HEK293 (cell line): ENCODE measurements at regions not wholly inside any gene's neighbourhood (a gene's known extent, or its start where the extent isn't known, plus 50 kb on each side); places are given as distances from the start of the nearest gene placed in this dataset.

Experiments
- CTCF ChIA-PET: fragments of 350-600 bp; formaldehyde crosslinking; extraction: SDS; loops from one replicate; lab custom pipeline; 2021; ENCODE audit warnings: antibody characterized with exemption; lab: Yijun Ruan, JAX
- POLR2A ChIA-PET: fragments of 300-600 bp; formaldehyde crosslinking; extraction: SDS; loops from one replicate; lab custom pipeline; 2020; ENCODE audit warnings: antibody characterized with exemption, inconsistent platforms; lab: Yijun Ruan, JAX
- H3K27ac ChIP-seq: fragments of 200-500 bp; sonication (Bioruptor generic); 2 replicates; pipeline ENCODE4 v1.5.1; 2014; ENCODE audit warnings: low read depth, low read length, control low read depth, inconsistent platforms; ENCODE audit errors: extremely low read depth
- H3K36me3 ChIP-seq, 2 experiments: fragments of 200-500 bp in 1 of 2; sonication (Bioruptor generic) in 1 of 2; 1 replicate in 1 of 2; 2 replicates in 1 of 2; pipeline ENCODE4 v1.5.1; 2014 to 2017; ENCODE audit warnings: inconsistent platforms in 2 of 2, low read length in 2 of 2; ENCODE audit not compliant: control insufficient read depth in 2 of 2, insufficient read depth in 1 of 2
- H3K4me1 ChIP-seq: fragments of 200-500 bp; sonication (Bioruptor generic); 2 replicates; pipeline ENCODE4 v1.5.1; 2014; ENCODE audit warnings: mild to moderate bottlenecking, low read length, inconsistent platforms; ENCODE audit not compliant: control insufficient read depth, insufficient read depth
- H3K4me3 ChIP-seq: 2 replicates; pipeline ENCODE4 v1.5.1; 2011; ENCODE audit warnings: low read depth, mild to moderate bottlenecking, control low read depth, low read length, moderate library complexity
- H3K9me3 ChIP-seq: fragments of 200-500 bp; sonication (Bioruptor generic); 2 replicates; pipeline ENCODE4 v1.5.1; 2014; ENCODE audit warnings: low read depth, low read length, inconsistent platforms; ENCODE audit not compliant: control insufficient read depth, insufficient read depth
- EGR2 ChIP-seq: fragments of 450-650 bp; formaldehyde crosslinking; IDR thresholded peaks from 2 replicates; pipeline ENCODE4 v1.5.1; 2016; ENCODE audit warnings: low read depth, missing biosample characterization, missing genetic modification characterization
- GFI1B ChIP-seq: fragments of 450-650 bp; formaldehyde crosslinking; IDR thresholded peaks from 2 replicates; pipeline ENCODE4 v1.5.1; 2016; ENCODE audit warnings: missing biosample characterization, missing genetic modification characterization
- GLIS1 ChIP-seq: fragments of 450-650 bp; formaldehyde crosslinking; IDR thresholded peaks from 2 replicates; pipeline ENCODE4 v1.5.1; 2016; ENCODE audit warnings: missing biosample characterization, missing genetic modification characterization
- MZF1 ChIP-seq: fragments of 450-650 bp; formaldehyde crosslinking; IDR thresholded peaks from 2 replicates; pipeline ENCODE4 v1.5.1; 2017; ENCODE audit warnings: missing biosample characterization, missing genetic modification characterization, borderline replicate concordance
- SETDB1 ChIP-seq: IDR thresholded peaks from one replicate; pipeline ENCODE4 v1.6.1; 2017; ENCODE audit warnings: mild to moderate bottlenecking, low read length, moderate library complexity, mixed read lengths; ENCODE audit not compliant: insufficient read length
- ZNF184 ChIP-seq: fragments of 450-650 bp; IDR thresholded peaks from 2 replicates; pipeline ENCODE4 v1.5.1; 2018; ENCODE audit warnings: missing biosample characterization, mild to moderate bottlenecking, missing genetic modification characterization
- ZNF391 ChIP-seq: fragments of 450-650 bp; formaldehyde crosslinking; IDR thresholded peaks from 2 replicates; pipeline ENCODE4 v1.5.1; 2016; ENCODE audit warnings: low read depth, missing biosample characterization, missing genetic modification characterization, borderline replicate concordance
- ZNF394 ChIP-seq: fragments of 450-650 bp; formaldehyde crosslinking; IDR thresholded peaks from 2 replicates; pipeline ENCODE4 v1.5.1; 2016; ENCODE audit warnings: missing biosample characterization, missing genetic modification characterization, mild to moderate bottlenecking, moderate library complexity, borderline replicate concordance
- ZNF423 ChIP-seq: fragments of 450-650 bp; formaldehyde crosslinking; IDR thresholded peaks from 2 replicates; pipeline ENCODE4 v1.5.1; 2016; ENCODE audit warnings: missing biosample characterization, missing genetic modification characterization
- ZNF426 ChIP-seq: fragments of 450-650 bp; formaldehyde crosslinking; IDR thresholded peaks from 2 replicates; pipeline ENCODE4 v1.5.1; 2017; ENCODE audit warnings: missing biosample characterization, missing genetic modification characterization, mild to moderate bottlenecking, inconsistent platforms, moderate library complexity
- ZNF473 ChIP-seq: fragments of 450-650 bp; formaldehyde crosslinking; IDR thresholded peaks from 2 replicates; pipeline ENCODE4 v1.5.1; 2017; ENCODE audit warnings: missing biosample characterization, missing genetic modification characterization
- ZNF521 ChIP-seq: fragments of 450-650 bp; formaldehyde crosslinking; IDR thresholded peaks from 2 replicates; pipeline ENCODE4 v1.5.1; 2017; ENCODE audit warnings: missing biosample characterization, mild to moderate bottlenecking, missing genetic modification characterization
- ZNF529 ChIP-seq: fragments of 450-650 bp; formaldehyde crosslinking; IDR thresholded peaks from 2 replicates; pipeline ENCODE4 v1.5.1; 2017; ENCODE audit warnings: missing genetic modification characterization, missing biosample characterization; ENCODE audit not compliant: insufficient replicate concordance
- ZNF571 ChIP-seq: fragments of 450-650 bp; formaldehyde crosslinking; IDR thresholded peaks from 2 replicates; pipeline ENCODE4 v1.5.0; 2017; ENCODE audit warnings: missing biosample characterization, missing genetic modification characterization
- ZNF621 ChIP-seq: fragments of 450-650 bp; formaldehyde crosslinking; IDR thresholded peaks from 2 replicates; pipeline ENCODE4 v1.5.1; 2017; ENCODE audit warnings: missing biosample characterization, missing genetic modification characterization
- ZNF626 ChIP-seq: fragments of 450-650 bp; sonication (Bioruptor Pico); formaldehyde crosslinking; IDR thresholded peaks from 2 replicates; pipeline ENCODE4 v1.5.1; 2018; ENCODE audit warnings: missing biosample characterization, missing genetic modification characterization, inconsistent platforms
- ZNF701 ChIP-seq: fragments of 450-650 bp; formaldehyde crosslinking; IDR thresholded peaks from 2 replicates; pipeline ENCODE4 v1.5.1; 2016; ENCODE audit warnings: missing biosample characterization, missing genetic modification characterization
- ZNF707 ChIP-seq: fragments of 450-650 bp; formaldehyde crosslinking; IDR thresholded peaks from 2 replicates; pipeline ENCODE4 v1.5.1; 2016; ENCODE audit warnings: missing biosample characterization, missing genetic modification characterization
- ZNF776 ChIP-seq: fragments of 450-650 bp; formaldehyde crosslinking; IDR thresholded peaks from 2 replicates; pipeline ENCODE4 v1.5.0; 2017; ENCODE audit warnings: missing biosample characterization, missing genetic modification characterization, borderline replicate concordance
- ZNF837 ChIP-seq: fragments of 450-650 bp; formaldehyde crosslinking; IDR thresholded peaks from 2 replicates; pipeline ENCODE4 v1.5.1; 2016; ENCODE audit warnings: missing biosample characterization, missing genetic modification characterization
- ZNF843 ChIP-seq: fragments of 450-650 bp; formaldehyde crosslinking; IDR thresholded peaks from 2 replicates; pipeline ENCODE4 v1.5.1; 2016; ENCODE audit warnings: missing biosample characterization, missing genetic modification characterization
- ZSCAN30 ChIP-seq: fragments of 450-650 bp; IDR thresholded peaks from 2 replicates; pipeline ENCODE4 v1.5.1; 2018; ENCODE audit warnings: missing biosample characterization, mild to moderate bottlenecking, missing genetic modification characterization, moderate library complexity
- TF ChIP-seq, protein P1 (sequence below): fragments of 450-650 bp; formaldehyde crosslinking; IDR thresholded peaks from 2 replicates; pipeline ENCODE4 v1.5.1; 2016; ENCODE audit warnings: missing biosample characterization, missing genetic modification characterization
- TF ChIP-seq, protein P2 (sequence below): fragments of 450-650 bp; formaldehyde crosslinking; conservative IDR thresholded peaks from 2 replicates; pipeline ENCODE4 v1.5.1; 2016; ENCODE audit warnings: low read depth, missing biosample characterization, missing genetic modification characterization
- TF ChIP-seq, protein P3 (sequence below): fragments of 450-650 bp; formaldehyde crosslinking; optimal IDR thresholded peaks from 2 replicates; pipeline ENCODE3; 2016; ENCODE audit warnings: missing biosample characterization, mild to moderate bottlenecking, missing genetic modification characterization
- TF ChIP-seq, protein P4 (sequence below): fragments of 450-650 bp; formaldehyde crosslinking; conservative IDR thresholded peaks from 2 replicates; pipeline ENCODE4 v1.5.1; 2016; ENCODE audit warnings: low read depth, missing biosample characterization, missing genetic modification characterization

DNA sequence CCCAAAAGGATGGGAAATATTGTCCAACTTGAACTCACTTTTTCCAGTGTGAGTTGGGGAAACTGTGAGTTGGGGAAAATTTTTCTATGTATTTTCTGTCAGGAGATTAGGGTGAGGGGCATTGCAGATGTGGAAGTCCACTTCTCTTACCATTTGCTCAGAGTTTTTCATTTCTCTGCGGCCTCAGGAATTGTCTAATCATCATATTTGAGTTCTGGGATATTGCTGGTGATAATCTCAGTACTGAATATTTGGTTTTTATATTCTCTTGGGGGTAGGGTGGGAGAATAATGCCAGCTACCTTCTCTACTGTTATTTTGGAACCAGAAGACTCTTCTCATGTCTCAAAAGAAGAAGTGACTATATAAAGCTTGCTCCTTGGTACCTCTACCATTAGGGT, 141.3 kb upstream of the SLC13A1 start (continued):
- TF ChIP-seq ZNF837 (tag by site-specific recombination) (no peak), GFI1B (tag by site-specific recombination) (no peak), ZNF571 (tag by site-specific recombination) (no peak), MZF1 (tag by site-specific recombination) (no peak), ZSCAN30 (no peak), ZNF776 (tag by site-specific recombination) (no peak)
- TF ChIP-seq, protein P1, sequence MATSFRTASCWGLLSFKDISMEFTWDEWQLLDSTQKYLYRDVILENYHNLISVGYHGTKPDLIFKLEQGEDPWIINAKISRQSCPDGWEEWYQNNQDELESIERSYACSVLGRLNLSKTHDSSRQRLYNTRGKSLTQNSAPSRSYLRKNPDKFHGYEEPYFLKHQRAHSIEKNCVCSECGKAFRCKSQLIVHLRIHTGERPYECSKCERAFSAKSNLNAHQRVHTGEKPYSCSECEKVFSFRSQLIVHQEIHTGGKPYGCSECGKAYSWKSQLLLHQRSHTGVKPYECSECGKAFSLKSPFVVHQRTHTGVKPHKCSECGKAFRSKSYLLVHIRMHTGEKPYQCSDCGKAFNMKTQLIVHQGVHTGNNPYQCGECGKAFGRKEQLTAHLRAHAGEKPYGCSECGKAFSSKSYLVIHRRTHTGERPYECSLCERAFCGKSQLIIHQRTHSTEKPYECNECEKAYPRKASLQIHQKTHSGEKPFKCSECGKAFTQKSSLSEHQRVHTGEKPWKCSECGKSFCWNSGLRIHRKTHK (tag by site-specific recombination), result no peak

DNA sequence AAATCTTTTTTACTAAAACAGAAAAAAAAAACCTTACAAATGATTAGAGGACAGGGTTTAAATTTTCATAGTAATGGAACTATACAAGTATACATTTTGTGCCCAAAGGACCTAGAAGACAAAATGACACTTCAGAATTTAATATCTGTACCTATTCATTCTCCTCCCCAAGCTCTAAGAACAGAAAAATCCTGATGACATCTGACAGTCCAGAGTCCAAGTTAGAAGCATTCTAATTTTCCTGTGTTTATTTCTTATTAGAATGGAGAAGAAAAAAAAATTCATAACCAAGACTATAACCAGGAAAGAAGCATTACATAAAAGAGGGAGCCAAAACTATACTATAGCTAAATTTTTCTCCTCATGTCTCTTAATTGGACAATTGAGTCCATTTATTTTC, 138.9 kb upstream of the SLC13A1 start:
- H3K4me3 ChIP-seq, result no peak overlapping the region
- H3K4me1 ChIP-seq, result no peaks in the 10 kb centered on the region
- no peak overlapping the region for H3K27ac ChIP-seq
- H3K36me3 ChIP-seq, result no peaks in the 10 kb centered on the region
- TF ChIP-seq ZNF843 (tag by site-specific recombination), result no peak
- no peak for TF ChIP-seq ZNF626 (tag by site-specific recombination)
- TF ChIP-seq ZNF423 (tag by site-specific recombination), result no peak
- no peak for TF ChIP-seq SETDB1
- no peak for TF ChIP-seq ZNF621 (tag by site-specific recombination)
- no peak for TF ChIP-seq ZNF707 (tag by site-specific recombination)
- TF ChIP-seq, protein P2, sequence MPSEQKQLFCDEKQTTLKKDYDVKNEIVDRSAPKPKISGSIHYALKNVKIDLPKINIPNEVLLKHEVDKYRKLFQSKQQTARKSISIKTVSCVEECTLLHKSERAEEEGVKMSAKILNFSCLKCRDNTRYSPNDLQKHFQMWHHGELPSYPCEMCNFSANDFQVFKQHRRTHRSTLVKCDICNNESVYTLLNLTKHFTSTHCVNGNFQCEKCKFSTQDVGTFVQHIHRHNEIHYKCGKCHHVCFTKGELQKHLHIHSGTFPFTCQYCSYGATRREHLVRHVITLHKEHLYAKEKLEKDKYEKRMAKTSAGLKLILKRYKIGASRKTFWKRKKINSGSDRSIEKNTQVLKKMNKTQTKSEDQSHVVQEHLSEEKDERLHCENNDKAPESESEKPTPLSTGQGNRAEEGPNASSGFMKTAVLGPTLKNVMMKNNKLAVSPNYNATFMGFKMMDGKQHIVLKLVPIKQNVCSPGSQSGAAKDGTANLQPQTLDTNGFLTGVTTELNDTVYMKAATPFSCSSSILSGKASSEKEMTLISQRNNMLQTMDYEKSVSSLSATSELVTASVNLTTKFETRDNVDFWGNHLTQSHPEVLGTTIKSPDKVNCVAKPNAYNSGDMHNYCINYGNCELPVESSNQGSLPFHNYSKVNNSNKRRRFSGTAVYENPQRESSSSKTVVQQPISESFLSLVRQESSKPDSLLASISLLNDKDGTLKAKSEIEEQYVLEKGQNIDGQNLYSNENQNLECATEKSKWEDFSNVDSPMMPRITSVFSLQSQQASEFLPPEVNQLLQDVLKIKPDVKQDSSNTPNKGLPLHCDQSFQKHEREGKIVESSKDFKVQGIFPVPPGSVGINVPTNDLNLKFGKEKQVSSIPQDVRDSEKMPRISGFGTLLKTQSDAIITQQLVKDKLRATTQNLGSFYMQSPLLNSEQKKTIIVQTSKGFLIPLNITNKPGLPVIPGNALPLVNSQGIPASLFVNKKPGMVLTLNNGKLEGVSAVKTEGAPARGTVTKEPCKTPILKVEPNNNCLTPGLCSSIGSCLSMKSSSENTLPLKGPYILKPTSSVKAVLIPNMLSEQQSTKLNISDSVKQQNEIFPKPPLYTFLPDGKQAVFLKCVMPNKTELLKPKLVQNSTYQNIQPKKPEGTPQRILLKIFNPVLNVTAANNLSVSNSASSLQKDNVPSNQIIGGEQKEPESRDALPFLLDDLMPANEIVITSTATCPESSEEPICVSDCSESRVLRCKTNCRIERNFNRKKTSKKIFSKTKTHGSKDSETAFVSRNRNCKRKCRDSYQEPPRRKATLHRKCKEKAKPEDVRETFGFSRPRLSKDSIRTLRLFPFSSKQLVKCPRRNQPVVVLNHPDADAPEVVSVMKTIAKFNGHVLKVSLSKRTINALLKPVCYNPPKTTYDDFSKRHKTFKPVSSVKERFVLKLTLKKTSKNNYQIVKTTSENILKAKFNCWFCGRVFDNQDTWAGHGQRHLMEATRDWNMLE (tag by site-specific recombination), result no peak
- no peak for TF ChIP-seq ZNF473 (tag by site-specific recombination)
- TF ChIP-seq ZNF426 (tag by site-specific recombination), result no peak
- no peak for TF ChIP-seq ZNF391 (tag by site-specific recombination)
- TF ChIP-seq ZNF521 (tag by site-specific recombination), result no peak
- no peak for TF ChIP-seq ZNF184 (tag by site-specific recombination)
- TF ChIP-seq ZNF701, result no peak
- TF ChIP-seq ZNF776 (tag by site-specific recombination), result no peak
- no peak for TF ChIP-seq GLIS1 (tag by site-specific recombination)
- no peak for TF ChIP-seq ZNF529 (tag by site-specific recombination)
- no peak for TF ChIP-seq EGR2 (tag by site-specific recombination)
- no peak for TF ChIP-seq ZNF394
- TF ChIP-seq, protein P3, sequence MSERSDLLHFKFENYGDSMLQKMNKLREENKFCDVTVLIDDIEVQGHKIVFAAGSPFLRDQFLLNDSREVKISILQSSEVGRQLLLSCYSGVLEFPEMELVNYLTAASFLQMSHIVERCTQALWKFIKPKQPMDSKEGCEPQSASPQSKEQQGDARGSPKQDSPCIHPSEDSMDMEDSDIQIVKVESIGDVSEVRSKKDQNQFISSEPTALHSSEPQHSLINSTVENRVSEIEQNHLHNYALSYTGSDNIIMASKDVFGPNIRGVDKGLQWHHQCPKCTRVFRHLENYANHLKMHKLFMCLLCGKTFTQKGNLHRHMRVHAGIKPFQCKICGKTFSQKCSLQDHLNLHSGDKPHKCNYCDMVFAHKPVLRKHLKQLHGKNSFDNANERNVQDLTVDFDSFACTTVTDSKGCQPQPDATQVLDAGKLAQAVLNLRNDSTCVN (tag by site-specific recombination), result no peak
- TF ChIP-seq, protein P4, sequence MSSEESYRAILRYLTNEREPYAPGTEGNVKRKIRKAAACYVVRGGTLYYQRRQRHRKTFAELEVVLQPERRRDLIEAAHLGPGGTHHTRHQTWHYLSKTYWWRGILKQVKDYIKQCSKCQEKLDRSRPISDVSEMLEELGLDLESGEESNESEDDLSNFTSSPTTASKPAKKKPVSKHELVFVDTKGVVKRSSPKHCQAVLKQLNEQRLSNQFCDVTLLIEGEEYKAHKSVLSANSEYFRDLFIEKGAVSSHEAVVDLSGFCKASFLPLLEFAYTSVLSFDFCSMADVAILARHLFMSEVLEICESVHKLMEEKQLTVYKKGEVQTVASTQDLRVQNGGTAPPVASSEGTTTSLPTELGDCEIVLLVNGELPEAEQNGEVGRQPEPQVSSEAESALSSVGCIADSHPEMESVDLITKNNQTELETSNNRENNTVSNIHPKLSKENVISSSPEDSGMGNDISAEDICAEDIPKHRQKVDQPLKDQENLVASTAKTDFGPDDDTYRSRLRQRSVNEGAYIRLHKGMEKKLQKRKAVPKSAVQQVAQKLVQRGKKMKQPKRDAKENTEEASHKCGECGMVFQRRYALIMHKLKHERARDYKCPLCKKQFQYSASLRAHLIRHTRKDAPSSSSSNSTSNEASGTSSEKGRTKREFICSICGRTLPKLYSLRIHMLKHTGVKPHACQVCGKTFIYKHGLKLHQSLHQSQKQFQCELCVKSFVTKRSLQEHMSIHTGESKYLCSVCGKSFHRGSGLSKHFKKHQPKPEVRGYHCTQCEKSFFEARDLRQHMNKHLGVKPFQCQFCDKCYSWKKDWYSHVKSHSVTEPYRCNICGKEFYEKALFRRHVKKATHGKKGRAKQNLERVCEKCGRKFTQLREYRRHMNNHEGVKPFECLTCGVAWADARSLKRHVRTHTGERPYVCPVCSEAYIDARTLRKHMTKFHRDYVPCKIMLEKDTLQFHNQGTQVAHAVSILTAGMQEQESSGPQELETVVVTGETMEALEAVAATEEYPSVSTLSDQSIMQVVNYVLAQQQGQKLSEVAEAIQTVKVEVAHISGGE (tag by site-specific recombination), result no peak
- CTCF ChIA-PET, result interaction anchor here (0.6 kb wide), 2 partner anchors 17 to 503 kb away, joined by 3 to 4 read pairs; no protein-coding TSS in a partner anchor
- POLR2A ChIA-PET, result no interaction called here
- H3K9me3 ChIP-seq, result no peaks in the 10 kb centered on the region; the same call in 1 of the 2 replicates
